HG03066 (cell line): ENCODE measurements at regions not wholly inside any gene's neighbourhood (a gene's known extent, or its start where the extent isn't known, plus 50 kb on each side); places are given as distances from the start of the nearest gene placed in this dataset.
"Not testable (repeated sequence)": the region's sequence is repeated elsewhere in the genome, so short reads cannot be mapped to it uniquely, and the experiment has no call there.

Source experiments
- ATAC-seq: cut with Tn5 transposase; IDR thresholded peaks from one replicate; pipeline ENCODE4 v1.9.1; 2021; ENCODE audit warnings: low read depth; ENCODE audit not compliant: unreplicated experiment

- no peak for ATAC-seq
These were observed 115.1 kb upstream of the PMEPA1 start for GRCh38 chr20:57824909-57825308.

GRCh38 chr20:57821935-57822334 is 112.1 kb upstream of the PMEPA1 start:
- ATAC-seq: no peak

GRCh38 chr20:57819691-57820380 is 110.0 kb upstream of the PMEPA1 start:
- ATAC-seq: no peak

GRCh38 chr20:57819291-57819690 is 109.5 kb upstream of the PMEPA1 start:
- ATAC-seq: no peak

GRCh38 chr20:57818418-57819181 is 108.8 kb upstream of the PMEPA1 start:
- no peak for ATAC-seq

GRCh38 chr20:57815405-57815804 is 105.6 kb upstream of the PMEPA1 start:
- no peak for ATAC-seq

- no peak for ATAC-seq
These were observed 104.7 kb upstream of the PMEPA1 start for GRCh38 chr20:57814529-57814928.

GRCh38 chr20:57813509-57814269 is 103.9 kb upstream of the PMEPA1 start:
- ATAC-seq: no peak

- not testable (repeated sequence) for ATAC-seq
These were observed 102.8 kb upstream of the PMEPA1 start for GRCh38 chr20:57812632-57813031.

- ATAC-seq: no peak
These were observed 101.7 kb upstream of the PMEPA1 start for GRCh38 chr20:57811374-57812020.

GRCh38 chr20:57810511-57811373 is 100.9 kb upstream of the PMEPA1 start:
- ATAC-seq: no peak

GRCh38 chr20:57809661-57810172 is 99.9 kb upstream of the PMEPA1 start:
- ATAC-seq: no peak

- no peak for ATAC-seq
These were observed 99.3 kb upstream of the PMEPA1 start for GRCh38 chr20:57809149-57809548.

- ATAC-seq: no peak
These were observed 98.7 kb upstream of the PMEPA1 start for GRCh38 chr20:57808264-57809070.

GRCh38 chr20:57807401-57808263 is 97.8 kb upstream of the PMEPA1 start:
- no peak for ATAC-seq

GRCh38 chr20:57806975-57807374 is 97.2 kb upstream of the PMEPA1 start:
- no peak for ATAC-seq

- ATAC-seq: no peak
These were observed 96.7 kb upstream of the PMEPA1 start for GRCh38 chr20:57806476-57806875.

GRCh38 chr20:57805747-57806146 is 95.9 kb upstream of the PMEPA1 start:
- ATAC-seq: no peak
